ENCODE measurements at regions not wholly inside any gene's neighbourhood (a gene's known extent, or its start where the extent isn't known, plus 50 kb on each side); places are given as distances from the start of the nearest gene placed in this dataset.
"Not testable (repeated sequence)": the region's sequence is repeated elsewhere in the genome, so short reads cannot be mapped to it uniquely, and the experiment has no call there.

GRCh38 chr10:124170631-124171030, 77.2 kb upstream of the CHST15 start:
- Histone ChIP-seq H3K27ac (ENCODE audit: low read depth in 1 of 2, low read length in 1 of 2) (no peak overlapping the region), H3K4me3 (no peak overlapping the region), H3K27me3 (ENCODE audit: control insufficient read depth in 3 of 3, insufficient read depth in 3 of 3, low read length in 2 of 3) (no peaks in the 10 kb centered on the region), H3K36me3 (ENCODE audit: control insufficient read depth in 4 of 4, insufficient read depth in 4 of 4, low read length in 4 of 4) (no peaks in the 10 kb centered on the region), H3K9me3 (ENCODE audit: control insufficient read depth in 4 of 4, insufficient read depth in 3 of 4, low read length in 3 of 4) (peaks cover 0 to 3% (median 0%) of the 10 kb centered on the region in 4 donors), H3K9ac (ENCODE audit: insufficient read depth in 1 of 2, low read length in 2 of 2) (no peak overlapping the region), H3K4me1 (ENCODE audit: control insufficient read depth in 5 of 5, insufficient read depth in 5 of 5, low read length in 5 of 5) (peaks cover 0 to 9% (median 0%) of the 10 kb centered on the region in 5 donors)
- DNase-seq, result no peak
- ATAC-seq (ENCODE audit: insufficient read depth, low FRiP score), result no peak
- TF ChIP-seq CTCF (IDR thresholded peaks at IDR 0.05; ENCODE audit: control extremely low read depth, extremely low read depth), result no peak
- WGBS, 2 donors, result 92 to 95% methylated on average over 7 of the region's 7 CpGs

GRCh38 chr10:124168991-124169802, 75.8 kb upstream of the CHST15 start:
- Histone ChIP-seq H3K4me3 (no peak overlapping the region), H3K36me3 (ENCODE audit: control insufficient read depth in 4 of 4, insufficient read depth in 4 of 4, low read length in 4 of 4) (no peaks in the 10 kb centered on the region), H3K9me3 (ENCODE audit: control insufficient read depth in 4 of 4, insufficient read depth in 3 of 4, low read length in 3 of 4) (peaks cover 0 to 3% (median 0%) of the 10 kb centered on the region in 4 donors), H3K4me1 (ENCODE audit: control insufficient read depth in 5 of 5, insufficient read depth in 5 of 5, low read length in 5 of 5) (peaks cover 0 to 9% (median 0%) of the 10 kb centered on the region in 5 donors), H3K27me3 (ENCODE audit: control insufficient read depth in 3 of 3, insufficient read depth in 3 of 3, low read length in 2 of 3) (no peaks in the 10 kb centered on the region), H3K9ac (ENCODE audit: insufficient read depth in 1 of 2, low read length in 2 of 2) (no peak overlapping the region), H3K27ac (ENCODE audit: low read depth in 1 of 2, low read length in 1 of 2) (no peak overlapping the region)
- TF ChIP-seq CTCF (IDR thresholded peaks at IDR 0.05; ENCODE audit: control extremely low read depth, extremely low read depth), result no peak
- ATAC-seq (ENCODE audit: insufficient read depth, low FRiP score) (no peak), DNase-seq (no peak)
- 92 to 94% methylated on average over 17 of the region's 17 CpGs for WGBS, 2 donors

GRCh38 chr10:124168581-124168980, 75.2 kb upstream of the CHST15 start:
- Histone ChIP-seq H3K27me3 (ENCODE audit: control insufficient read depth in 3 of 3, insufficient read depth in 3 of 3, low read length in 2 of 3) (peaks cover 0 to 1% (median 0%) of the 10 kb centered on the region in 3 donors), H3K9me3 (ENCODE audit: control insufficient read depth in 4 of 4, insufficient read depth in 3 of 4, low read length in 3 of 4) (peaks cover 0 to 3% (median 0%) of the 10 kb centered on the region in 4 donors), H3K36me3 (ENCODE audit: control insufficient read depth in 4 of 4, insufficient read depth in 4 of 4, low read length in 4 of 4) (no peaks in the 10 kb centered on the region), H3K4me3 (no peak overlapping the region), H3K4me1 (ENCODE audit: control insufficient read depth in 5 of 5, insufficient read depth in 5 of 5, low read length in 5 of 5) (peaks cover 0 to 9% (median 0%) of the 10 kb centered on the region in 5 donors), H3K27ac (ENCODE audit: low read depth in 1 of 2, low read length in 1 of 2) (no peak overlapping the region), H3K9ac (ENCODE audit: insufficient read depth in 1 of 2, low read length in 2 of 2) (no peak overlapping the region)
- DNase-seq (no peak), ATAC-seq (ENCODE audit: insufficient read depth, low FRiP score) (no peak)
- no peak for TF ChIP-seq CTCF (IDR thresholded peaks at IDR 0.05; ENCODE audit: control extremely low read depth, extremely low read depth)
- 93 to 99% methylated on average over 5 of the region's 5 CpGs for WGBS, 2 donors

GRCh38 chr10:124167925-124168324, 74.5 kb upstream of the CHST15 start:
- H3K4me1 ChIP-seq (ENCODE audit: control insufficient read depth in 5 of 5, insufficient read depth in 5 of 5, low read length in 5 of 5), result not testable (repeated sequence)

More at GRCh38 chr10:124167925-124168324, 74.5 kb upstream of the CHST15 start:
- 95 to 97% methylated on average over 5 of the region's 5 CpGs for WGBS, 2 donors
- ATAC-seq (ENCODE audit: insufficient read depth, low FRiP score); H3K9me3 ChIP-seq (ENCODE audit: control insufficient read depth in 4 of 4, insufficient read depth in 3 of 4, low read length in 3 of 4); H3K4me3 ChIP-seq; DNase-seq; H3K27me3 ChIP-seq (ENCODE audit: control insufficient read depth in 3 of 3, insufficient read depth in 3 of 3, low read length in 2 of 3); H3K36me3 ChIP-seq (ENCODE audit: control insufficient read depth in 4 of 4, insufficient read depth in 4 of 4, low read length in 4 of 4); H3K9ac ChIP-seq (ENCODE audit: insufficient read depth in 1 of 2, low read length in 2 of 2); H3K27ac ChIP-seq (ENCODE audit: low read depth in 1 of 2, low read length in 1 of 2): not testable (repeated sequence)

All from lung (tissue), 11 donors.